NCI-H128 (cell line): ENCODE measurements at regions not wholly inside any gene's neighbourhood (a gene's known extent, or its start where the extent isn't known, plus 50 kb on each side); places are given as distances from the start of the nearest gene placed in this dataset.

Experiments used
- DNase-seq: peaks from one replicate; lab custom pipeline; 2025; ENCODE audit not compliant: unreplicated experiment; lab: John Stamatoyannopoulos, UW

GRCh38 chr5:71943874-71944273, 163.4 kb upstream of the MAP1B start:
- no peak for DNase-seq

- no peak for DNase-seq
These were observed 161.8 kb upstream of the MAP1B start for GRCh38 chr5:71945436-71945835.

DNA sequence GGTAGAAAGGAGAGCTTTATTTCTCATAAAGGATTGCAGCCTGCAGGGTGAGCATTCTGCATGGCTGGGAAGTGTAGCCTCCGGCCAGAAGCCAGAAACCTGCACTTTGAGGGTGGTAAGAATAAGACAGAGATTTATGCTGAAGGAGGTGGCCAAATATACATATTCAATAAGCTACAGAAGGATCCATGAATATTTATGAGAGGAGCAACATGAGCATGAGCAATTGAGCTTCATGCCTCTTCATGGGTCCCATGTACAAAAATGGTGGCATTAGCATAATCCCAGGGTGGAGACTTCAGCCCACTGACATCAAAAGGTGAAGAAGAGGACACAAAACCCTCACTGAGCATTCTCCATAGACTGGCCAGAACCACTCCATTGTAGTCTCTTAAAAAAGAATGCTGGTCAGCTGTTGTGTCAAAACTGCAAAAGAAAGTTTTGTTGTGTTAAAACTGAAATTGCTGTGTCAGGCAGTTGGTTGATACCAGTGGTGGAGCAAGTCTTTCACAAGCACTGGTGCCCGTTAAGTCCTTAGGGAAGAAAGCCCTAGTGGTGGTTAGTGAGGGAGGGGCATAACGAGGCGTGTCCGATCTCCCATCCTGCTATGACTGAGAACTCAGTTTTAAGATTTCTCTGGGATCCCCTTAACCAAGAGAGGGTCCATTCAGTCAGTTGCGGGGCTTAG, 160.8 kb upstream of the MAP1B start:
- no peak for DNase-seq

DNA sequence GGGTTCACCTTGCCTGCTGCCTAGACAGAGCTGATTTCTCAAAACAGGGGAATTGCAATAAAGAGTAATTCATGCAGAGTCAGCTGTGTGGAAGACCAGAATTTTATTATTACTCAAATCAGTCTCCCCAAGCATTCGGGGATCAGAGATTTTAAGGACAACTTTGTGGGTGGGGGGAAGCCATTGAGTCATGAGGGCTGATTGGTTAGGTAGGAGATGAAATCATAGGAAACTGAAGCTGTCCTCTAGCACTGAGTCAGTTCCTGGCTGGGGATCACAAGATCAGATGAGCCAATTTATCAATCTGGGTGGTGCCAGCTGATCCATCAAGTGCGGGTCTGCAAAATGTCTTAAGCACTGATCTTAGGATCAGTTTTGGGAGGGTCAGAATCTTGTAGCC, 159.1 kb upstream of the MAP1B start:
- DNase-seq, result no peak

DNA sequence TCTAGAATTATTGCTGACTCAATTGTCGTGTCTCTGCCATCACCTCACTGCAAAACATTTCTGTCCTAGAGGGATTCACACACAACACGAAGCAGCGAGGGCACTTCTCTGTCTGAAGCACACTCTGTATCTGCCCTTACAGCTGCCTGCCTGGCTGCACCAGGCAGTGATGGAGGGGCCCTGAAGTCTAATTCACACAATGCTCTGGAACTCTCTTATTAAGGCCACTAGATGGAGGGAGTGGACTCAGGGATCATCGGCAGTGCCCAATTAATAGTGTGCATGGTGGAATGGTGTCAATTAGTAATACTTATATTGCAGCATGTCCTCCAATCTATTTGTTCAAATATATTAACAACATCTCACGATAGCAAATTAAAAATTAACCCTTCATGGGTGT, 157.5 kb upstream of the MAP1B start:
- DNase-seq, result no peak

DNA sequence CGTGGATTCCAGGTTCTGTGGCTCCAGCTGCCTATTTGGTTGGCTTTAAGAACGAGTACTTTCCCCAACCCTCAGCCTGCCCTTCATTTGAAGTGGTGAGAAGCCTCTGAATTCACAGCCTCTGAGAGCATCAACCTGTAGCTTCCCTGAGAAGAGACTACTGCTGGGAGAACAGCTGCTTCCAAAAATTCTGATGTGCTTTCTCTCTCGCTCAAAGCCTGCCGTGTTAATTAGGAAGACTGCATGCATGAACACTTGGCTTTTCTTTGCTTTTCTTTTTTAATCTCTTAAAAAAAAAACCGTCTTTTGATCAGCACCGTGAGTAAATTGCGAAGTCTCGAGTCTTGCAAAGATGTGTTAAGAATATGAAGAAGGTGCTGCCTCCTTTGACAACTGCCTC, 153.4 kb upstream of the MAP1B start:
- DNase-seq, result no peak

- no peak for DNase-seq
These were observed 152.9 kb upstream of the MAP1B start for GRCh38 chr5:71954329-71954728.

DNA sequence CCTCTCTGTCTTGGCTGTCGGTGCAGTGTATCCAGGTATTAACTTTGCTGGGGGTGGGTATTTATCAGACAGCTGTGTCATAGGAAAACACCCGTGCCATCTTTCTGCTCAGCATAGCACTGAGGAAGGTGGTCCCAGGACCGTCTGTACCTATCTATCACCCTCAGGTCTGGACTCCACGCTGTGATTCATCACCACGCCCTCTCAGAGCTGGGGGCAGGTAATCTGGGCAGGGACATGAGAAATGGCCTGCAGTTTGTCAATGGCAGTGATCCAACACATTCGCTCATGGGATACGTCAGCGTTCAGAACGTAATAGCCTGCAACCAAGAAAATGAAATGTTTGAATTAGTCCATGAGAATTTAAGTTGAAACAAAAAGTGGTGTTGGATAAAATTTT, 151.6 kb upstream of the MAP1B start:
- DNase-seq, result no peak

- DNase-seq, result no peak
These were observed 149.9 kb upstream of the MAP1B start for GRCh38 chr5:71957292-71957898.

GRCh38 chr5:71960195-71960594, 147.1 kb upstream of the MAP1B start:
- DNase-seq, result no peak

DNA sequence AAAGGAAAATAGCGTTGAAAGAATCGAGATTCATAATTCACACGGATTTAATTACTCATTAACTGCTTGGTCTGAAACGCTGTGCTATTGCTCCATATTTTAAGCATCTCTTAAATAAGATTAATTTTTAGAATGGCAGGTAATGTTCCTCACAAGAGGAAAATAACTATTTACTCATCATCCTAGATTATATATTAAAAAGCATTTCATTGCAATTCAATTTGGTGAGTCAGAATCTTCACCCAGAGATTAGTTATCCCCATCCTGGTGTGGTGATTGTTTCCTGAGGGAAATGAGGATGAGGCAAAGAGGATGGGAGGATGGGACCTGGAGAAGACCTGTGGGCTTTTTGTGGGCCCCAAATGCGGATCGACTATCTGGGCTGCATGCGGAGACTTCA, 145.5 kb upstream of the MAP1B start:
- DNase-seq, result no peak

DNA sequence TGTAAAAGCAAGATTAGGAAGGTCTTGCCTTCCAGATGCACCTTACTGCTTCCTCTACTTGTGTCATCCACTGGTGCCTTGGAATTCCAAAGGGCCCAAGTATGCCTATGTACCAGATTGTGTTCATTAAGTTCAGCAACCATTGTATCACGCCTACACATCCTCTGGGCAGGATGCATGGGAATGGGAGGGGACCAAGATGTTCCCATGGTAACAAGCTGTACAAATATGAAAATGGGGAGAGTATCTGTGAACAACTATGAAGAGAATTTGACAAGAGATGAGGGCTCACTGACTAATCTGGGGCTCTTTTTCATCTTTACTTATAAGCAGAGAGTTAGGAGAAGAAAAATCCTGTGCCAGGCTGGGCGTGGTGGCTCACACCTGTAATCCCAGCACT, 137.8 kb upstream of the MAP1B start:
- no peak for DNase-seq

- DNase-seq, result no peak
These were observed 135.4 kb upstream of the MAP1B start for GRCh38 chr5:71971862-71972261.

DNA sequence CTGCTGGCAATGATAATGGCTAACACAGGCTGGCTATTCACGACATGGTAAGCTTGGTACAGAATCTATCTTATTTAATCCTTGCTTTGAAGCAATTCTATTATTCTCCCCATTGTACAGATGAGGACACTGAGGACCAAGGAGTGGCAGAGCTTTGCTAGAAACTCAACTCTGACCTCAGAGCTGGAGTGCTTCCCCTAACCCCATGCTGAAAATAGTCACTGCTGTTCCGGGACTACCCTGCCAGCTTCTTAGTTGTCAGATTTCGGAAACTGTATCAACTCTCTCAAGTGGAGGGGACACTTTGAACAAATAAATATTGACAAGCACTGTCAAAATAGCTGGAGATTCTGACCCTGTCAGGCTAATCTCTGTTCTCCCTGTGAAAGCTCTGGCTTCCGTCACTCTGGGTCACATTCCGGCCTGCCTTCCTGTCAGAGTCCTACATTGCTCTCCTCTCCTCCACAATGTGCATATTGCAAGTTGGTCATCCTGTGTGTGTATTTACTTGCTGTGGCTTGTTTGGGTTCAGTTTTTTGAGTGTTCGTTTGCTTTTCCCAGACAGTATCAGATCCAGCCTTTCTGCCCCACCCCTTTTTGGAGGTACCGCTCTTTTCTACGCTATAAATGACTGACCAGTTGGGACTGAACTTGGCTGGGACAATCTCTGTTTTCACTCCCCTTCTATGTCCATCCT, 134.3 kb upstream of the MAP1B start:
- no peak for DNase-seq

DNA sequence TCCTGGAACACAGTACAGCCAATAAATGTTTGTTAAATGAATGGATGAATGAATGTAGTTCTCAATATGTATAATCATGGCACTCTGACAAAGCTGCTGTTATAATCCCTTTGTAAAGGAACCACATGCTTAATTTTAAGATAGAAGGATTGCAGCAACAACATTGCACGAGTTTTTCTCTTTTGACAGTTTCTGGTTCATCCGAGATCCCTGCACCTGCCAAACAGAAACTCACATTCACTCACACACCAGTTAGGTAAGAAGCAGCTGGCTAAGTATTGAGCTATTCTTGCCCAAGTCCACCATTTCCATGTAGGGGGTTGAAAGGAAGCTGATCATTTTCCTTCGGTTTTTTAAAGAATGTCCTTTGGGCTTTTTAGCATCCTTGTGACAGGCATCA, 133.7 kb upstream of the MAP1B start:
- no peak for DNase-seq

GRCh38 chr5:71974165-71974564, 133.1 kb upstream of the MAP1B start:
- no peak for DNase-seq

GRCh38 chr5:71974622-71975021, 132.7 kb upstream of the MAP1B start:
- DNase-seq, result no peak

DNA sequence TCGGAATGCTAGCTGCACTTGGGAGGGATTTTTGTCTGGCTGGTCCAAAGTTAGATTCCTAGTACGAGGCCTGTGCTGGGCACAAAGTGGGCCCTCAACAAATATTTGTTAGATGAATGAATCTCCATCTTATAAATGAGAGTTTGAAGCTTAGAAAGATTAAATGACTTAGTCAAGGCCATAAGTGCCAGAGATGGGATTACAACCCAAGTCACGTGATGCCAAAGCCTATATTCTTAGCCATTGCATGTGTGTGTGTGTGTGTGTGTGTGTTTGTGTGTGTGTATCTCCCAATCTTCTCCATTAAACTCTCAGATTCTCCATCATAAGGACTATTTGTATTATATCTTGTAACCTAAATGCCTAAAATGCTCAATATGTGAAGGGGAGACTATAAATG, 130.8 kb upstream of the MAP1B start:
- DNase-seq, result no peak

- DNase-seq, result no peak
These were observed 130.0 kb upstream of the MAP1B start for GRCh38 chr5:71977311-71977710.

- no peak for DNase-seq
These were observed 129.1 kb upstream of the MAP1B start for GRCh38 chr5:71978216-71978615.

DNA sequence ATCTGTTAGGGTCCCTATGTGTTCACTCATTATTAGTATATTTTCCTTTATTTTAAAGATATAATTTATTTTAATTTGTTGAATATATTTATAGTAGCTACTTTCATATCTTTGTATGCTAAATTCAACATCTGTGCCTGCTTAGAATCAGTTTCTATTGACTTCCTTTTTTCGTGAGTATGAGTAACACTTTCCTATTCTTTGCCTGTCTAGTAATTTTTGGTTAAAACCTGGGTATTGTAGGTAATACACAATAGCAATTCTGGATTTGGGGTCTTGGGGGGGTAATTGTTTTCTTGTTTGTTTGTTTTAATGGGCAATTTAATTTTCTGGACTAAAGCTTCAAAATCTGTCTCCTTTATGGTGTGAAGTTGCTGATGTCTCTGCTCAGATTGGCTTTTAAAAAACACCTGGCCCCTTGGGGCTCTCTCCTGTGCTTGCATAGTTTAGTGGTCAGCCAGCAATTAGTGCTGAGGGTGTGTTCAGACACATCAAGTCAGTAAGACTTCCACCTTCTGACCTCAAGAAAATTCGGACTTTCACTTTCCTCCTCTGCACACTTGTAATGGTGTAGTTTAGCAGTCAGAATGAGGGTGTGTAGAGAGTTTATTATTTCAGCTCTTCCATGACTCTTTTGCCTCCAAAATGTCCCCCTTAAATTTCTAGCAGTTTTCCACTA, 124.4 kb upstream of the MAP1B start:
- no peak for DNase-seq

DNA sequence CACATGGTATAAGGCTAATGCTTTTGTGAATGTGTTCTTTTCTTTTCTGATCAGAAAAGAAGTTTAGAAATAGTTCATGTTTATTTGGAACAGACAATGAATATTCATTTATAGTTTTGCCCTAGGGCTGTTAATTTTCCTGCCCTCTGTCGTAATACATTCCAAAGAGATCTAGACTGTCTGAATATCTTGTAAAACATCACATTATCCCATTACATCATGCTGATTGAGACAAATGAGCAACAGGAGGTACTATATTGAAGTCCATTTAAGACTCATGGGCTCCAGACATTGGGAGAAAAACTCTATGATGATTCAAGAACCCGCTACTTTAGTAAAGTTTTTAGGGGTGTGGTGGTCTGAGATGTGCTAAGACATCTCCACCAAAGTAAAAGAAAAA, 121.2 kb upstream of the MAP1B start:
- no peak for DNase-seq
